Memory B cell (primary cell): ENCODE measurements at regions not wholly inside any gene's neighbourhood (a gene's known extent, or its start where the extent isn't known, plus 50 kb on each side); places are given as distances from the start of the nearest gene placed in this dataset.

Experiments
- ATAC-seq: fragments of 150-1000 bp; cut with Tn5 transposase; 2 replicates; pipeline ENCODE4 v1.10.0; 2021; ENCODE audit warnings: low read depth, mild to moderate bottlenecking, moderate library complexity
- DNase-seq, 2 donors: peaks; one replicate each; pipeline ENCODE4 v3.0.0; 2022; ENCODE audit warnings: low spot score in 2 of 2
- H3K27ac Mint-ChIP-seq: one replicate; pipeline ENCODE4 v1.8.0; 2022; ENCODE audit warnings: mild to moderate bottlenecking, moderate library complexity, mixed read lengths
- H3K27me3 Mint-ChIP-seq: one replicate; pipeline ENCODE4 v1.8.0; 2022; ENCODE audit warnings: mixed read lengths
- H3K36me3 Mint-ChIP-seq: one replicate; pipeline ENCODE4 v1.8.0; 2022; ENCODE audit warnings: mild to moderate bottlenecking, mixed read lengths
- H3K4me1 Mint-ChIP-seq: one replicate; pipeline ENCODE4 v1.8.0; 2022; ENCODE audit warnings: mixed read lengths
- H3K4me3 Mint-ChIP-seq: one replicate; pipeline ENCODE4 v1.8.0; 2022; ENCODE audit warnings: mild to moderate bottlenecking, moderate library complexity, mixed read lengths
- H3K9me3 Mint-ChIP-seq: one replicate; pipeline ENCODE4 v1.8.0; 2022; ENCODE audit warnings: mixed read lengths

DNA sequence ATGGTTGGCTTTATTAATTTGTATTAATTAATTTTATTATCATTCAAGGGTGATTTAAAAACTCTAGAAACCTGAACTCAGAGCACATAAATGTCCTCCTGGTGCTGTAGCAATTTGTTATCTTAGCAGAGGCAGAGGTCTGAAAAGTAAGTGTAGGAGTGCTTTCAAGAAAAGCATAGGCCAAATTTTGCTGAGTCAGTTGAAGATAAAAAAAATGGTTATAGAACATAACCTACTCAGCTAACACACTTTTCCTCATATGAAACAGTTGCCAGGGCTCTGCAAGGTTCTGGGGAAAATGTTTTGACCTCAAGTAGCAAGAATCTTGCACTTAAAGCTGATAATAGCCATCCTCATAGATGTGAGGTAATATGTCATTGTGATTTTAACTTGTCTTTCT lies 53.5 kb upstream of the CHODL start:
- H3K4me1 Mint-ChIP-seq, result no peaks in the 10 kb centered on the region
- peaks cover 5% of the 10 kb centered on the region for H3K9me3 Mint-ChIP-seq
- H3K27me3 Mint-ChIP-seq, result no peaks in the 10 kb centered on the region
- ATAC-seq, result no peak
- H3K36me3 Mint-ChIP-seq, result no peaks in the 10 kb centered on the region
- H3K4me3 Mint-ChIP-seq, result no peak overlapping the region
- no peak overlapping the region for H3K27ac Mint-ChIP-seq
- DNase-seq, result no peak

DNA sequence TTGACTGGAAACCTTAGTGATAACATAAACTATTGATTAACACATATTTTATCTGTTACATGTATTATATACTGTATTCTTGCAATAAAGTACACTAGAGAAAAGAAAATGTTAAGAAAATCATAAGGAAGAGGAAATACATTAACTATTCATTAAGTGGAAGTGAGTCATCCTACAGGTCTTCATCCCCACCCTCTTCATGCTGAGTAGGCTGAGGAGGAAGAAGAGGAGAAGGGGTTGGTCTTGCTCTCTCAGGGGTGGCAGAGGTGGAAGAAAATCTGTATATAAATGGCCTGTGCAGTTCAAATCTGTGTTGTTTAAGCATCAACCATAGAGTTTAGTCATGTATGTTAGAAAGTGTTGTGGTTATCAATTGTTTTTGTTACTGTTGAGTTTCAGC lies 66.1 kb upstream of the CHODL start:
- H3K4me3 Mint-ChIP-seq, result no peak overlapping the region
- H3K27ac Mint-ChIP-seq, result no peak overlapping the region
- ATAC-seq, result no peak
- no peaks in the 10 kb centered on the region for H3K4me1 Mint-ChIP-seq
- peaks cover 2% of the 10 kb centered on the region for H3K36me3 Mint-ChIP-seq
- DNase-seq, result no peak
- H3K27me3 Mint-ChIP-seq, result no peaks in the 10 kb centered on the region
- peaks cover 5% of the 10 kb centered on the region for H3K9me3 Mint-ChIP-seq

DNA sequence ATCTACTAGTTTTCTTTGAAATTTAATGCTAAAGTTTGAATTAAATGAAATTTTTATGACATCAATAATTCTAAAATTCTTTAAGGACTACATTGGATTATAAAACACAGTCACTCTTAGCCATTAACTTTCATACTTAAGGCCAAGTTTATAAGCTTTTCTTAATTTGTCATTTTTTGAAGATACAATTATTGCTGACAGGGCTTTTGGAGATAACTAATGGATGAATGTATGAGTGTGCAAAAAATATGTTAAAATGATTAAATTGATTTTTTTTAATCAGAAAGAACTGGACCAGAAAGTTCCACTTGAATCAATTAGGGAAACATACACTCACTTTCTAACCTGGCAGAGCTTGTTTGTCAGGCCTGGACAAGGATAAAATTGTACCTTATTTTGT lies 70.3 kb upstream of the CHODL start:
- Mint-ChIP-seq H3K36me3 (no peaks in the 10 kb centered on the region), H3K4me3 (no peak overlapping the region)

DNA sequence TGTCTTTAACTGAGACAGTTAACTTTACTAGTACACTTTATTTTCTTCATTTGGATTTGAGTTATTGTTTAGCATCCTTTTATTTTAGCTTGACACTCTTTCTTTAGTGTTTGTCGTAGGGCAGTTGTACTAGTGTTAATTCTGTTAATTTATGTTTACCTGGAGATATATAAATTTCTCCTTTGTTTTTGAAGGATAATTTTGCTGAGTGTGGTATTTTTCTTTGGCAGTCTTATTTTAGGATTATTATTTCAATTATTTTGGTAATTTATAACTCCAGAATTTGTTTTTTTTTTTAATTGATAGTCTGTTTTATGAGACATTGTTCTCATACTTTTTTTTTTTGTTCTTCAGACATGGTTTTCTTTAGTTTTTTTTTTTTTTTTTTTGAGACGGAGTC lies 73.8 kb upstream of the CHODL start:
- Mint-ChIP-seq H3K36me3 (no peaks in the 10 kb centered on the region), H3K4me3 (no peak overlapping the region), H3K27ac (no peak overlapping the region), H3K9me3 (peaks cover 1% of the 10 kb centered on the region), H3K27me3 (no peaks in the 10 kb centered on the region), H3K4me1 (no peaks in the 10 kb centered on the region)
- ATAC-seq (no peak), DNase-seq (no peak)

More for the DNA sequence above, 70.3 kb upstream of the CHODL start:
- H3K27ac Mint-ChIP-seq, result no peak overlapping the region
- no peaks in the 10 kb centered on the region for H3K27me3 Mint-ChIP-seq
- H3K4me1 Mint-ChIP-seq, result no peaks in the 10 kb centered on the region
- ATAC-seq (no peak), DNase-seq (no peak)
- peaks cover 1% of the 10 kb centered on the region for H3K9me3 Mint-ChIP-seq

DNA sequence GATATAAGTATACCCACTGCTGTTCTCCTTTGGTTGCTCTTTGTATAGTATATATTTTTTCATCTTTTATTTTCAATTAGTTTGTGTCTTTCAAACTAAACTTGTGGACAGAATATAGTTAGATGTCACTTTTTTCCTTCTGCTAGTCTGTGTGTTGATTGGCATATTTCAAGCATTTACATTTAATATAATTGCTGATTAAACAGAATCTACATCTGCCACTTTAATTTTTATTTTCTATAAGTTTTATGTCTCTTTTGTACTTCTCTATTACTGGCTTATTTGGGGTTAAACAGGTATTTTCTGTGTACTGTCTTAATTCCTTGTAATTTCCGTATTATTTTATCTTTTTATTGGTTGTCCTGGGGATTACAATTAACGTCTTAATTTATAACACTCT lies 74.4 kb upstream of the CHODL start:
- Mint-ChIP-seq H3K27ac (no peak overlapping the region), H3K27me3 (no peaks in the 10 kb centered on the region), H3K4me3 (no peak overlapping the region), H3K36me3 (no peaks in the 10 kb centered on the region), H3K9me3 (peaks cover 1% of the 10 kb centered on the region), H3K4me1 (no peaks in the 10 kb centered on the region)
- ATAC-seq (no peak), DNase-seq (no peak)

DNA sequence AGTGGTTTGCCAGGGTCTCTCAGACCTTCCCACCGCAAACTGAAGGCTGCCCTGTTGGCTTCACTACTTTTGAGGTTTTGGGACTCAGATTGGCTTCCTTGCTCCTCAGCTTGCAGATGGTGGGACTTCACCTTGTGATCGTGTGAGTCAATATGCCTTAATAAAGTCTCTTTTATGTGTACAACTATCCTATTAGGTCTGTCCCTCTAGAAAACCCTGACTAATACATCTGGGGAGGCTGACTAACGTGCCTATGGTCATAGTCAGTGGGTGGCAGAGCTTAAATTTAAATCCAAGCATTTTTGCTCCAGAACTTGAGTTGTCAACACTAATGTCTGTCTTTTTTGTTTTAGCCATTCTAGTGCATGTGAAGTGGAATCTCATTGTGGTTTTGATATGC lies 76.5 kb upstream of the CHODL start:
- Mint-ChIP-seq H3K4me3 (no peak overlapping the region), H3K4me1 (no peaks in the 10 kb centered on the region), H3K36me3 (no peaks in the 10 kb centered on the region), H3K27me3 (no peaks in the 10 kb centered on the region), H3K27ac (no peak overlapping the region), H3K9me3 (peaks cover 1% of the 10 kb centered on the region)
- DNase-seq, result no peak
- no peak for ATAC-seq

DNA sequence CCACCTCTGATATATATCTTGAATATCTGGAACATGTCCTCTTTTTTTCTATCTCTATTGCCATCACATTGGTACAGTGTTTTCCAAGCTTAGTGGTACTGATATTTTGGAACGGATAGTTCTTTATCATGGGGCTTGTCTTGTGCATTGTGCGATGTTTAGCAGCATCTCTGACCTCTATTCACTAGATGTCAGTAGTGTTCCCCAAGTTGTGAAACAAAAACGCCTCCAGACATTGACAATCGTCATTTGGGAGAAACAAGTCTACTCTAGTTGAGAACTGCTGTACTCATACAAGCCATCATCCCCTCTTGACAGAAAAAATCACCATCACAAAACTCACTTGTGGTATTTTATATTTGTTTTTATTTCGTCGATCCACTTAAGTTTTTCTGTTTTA lies 79.7 kb upstream of the CHODL start:
- no peak for DNase-seq
- no peak overlapping the region for H3K4me3 Mint-ChIP-seq
- peaks cover 2% of the 10 kb centered on the region for H3K9me3 Mint-ChIP-seq
- no peaks in the 10 kb centered on the region for H3K27me3 Mint-ChIP-seq
- H3K27ac Mint-ChIP-seq, result no peak overlapping the region
- H3K4me1 Mint-ChIP-seq, result no peaks in the 10 kb centered on the region
- H3K36me3 Mint-ChIP-seq, result no peaks in the 10 kb centered on the region
- ATAC-seq, result no peak

DNA sequence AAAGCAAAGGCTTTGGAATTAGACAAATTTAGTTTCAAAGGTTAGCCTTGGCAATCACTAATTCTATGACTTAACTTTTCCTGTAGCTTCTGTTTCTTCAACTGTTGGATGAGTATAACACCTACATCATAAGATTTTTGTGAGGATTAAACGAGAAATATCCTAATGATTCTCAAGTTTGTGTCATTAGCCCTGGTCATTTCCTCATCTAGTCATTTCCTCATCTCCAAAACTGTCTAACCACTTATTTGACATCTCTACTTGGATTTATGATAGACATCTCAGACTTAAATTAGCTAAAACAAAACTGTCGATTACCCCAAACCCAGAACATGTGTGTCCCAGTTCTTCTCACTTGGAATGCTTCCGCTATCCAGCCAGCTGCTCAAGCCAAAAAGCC lies 80.2 kb upstream of the CHODL start:
- H3K4me1 Mint-ChIP-seq, result no peaks in the 10 kb centered on the region
- ATAC-seq (no peak), DNase-seq (no peak)
- no peak overlapping the region for H3K4me3 Mint-ChIP-seq
- no peaks in the 10 kb centered on the region for H3K27me3 Mint-ChIP-seq
- H3K9me3 Mint-ChIP-seq, result peaks cover 2% of the 10 kb centered on the region
- no peaks in the 10 kb centered on the region for H3K36me3 Mint-ChIP-seq
- no peak overlapping the region for H3K27ac Mint-ChIP-seq

DNA sequence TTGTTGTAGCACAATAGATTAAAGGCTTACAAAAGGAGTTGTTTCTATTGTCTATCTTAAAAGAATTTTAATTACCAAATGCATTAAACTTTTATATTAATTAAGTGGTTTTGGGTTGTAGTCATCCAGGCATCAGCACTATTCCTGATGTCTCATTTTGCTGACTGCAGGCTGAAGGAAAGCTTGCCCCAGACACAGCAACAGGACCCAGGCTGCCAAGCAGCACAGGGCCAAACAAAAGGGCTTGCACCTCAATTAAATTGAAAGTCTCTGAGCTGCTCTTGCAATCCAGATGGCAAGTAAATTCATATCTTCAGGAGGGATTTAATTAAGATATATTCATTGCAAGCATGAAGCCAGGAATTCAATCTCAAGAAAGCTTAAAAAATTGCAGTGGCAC lies 80.7 kb upstream of the CHODL start:
- Mint-ChIP-seq H3K27me3 (no peaks in the 10 kb centered on the region), H3K4me1 (no peaks in the 10 kb centered on the region), H3K4me3 (no peak overlapping the region), H3K27ac (no peak overlapping the region), H3K9me3 (peaks cover 2% of the 10 kb centered on the region), H3K36me3 (no peaks in the 10 kb centered on the region)
- DNase-seq (no peak), ATAC-seq (no peak)

DNA sequence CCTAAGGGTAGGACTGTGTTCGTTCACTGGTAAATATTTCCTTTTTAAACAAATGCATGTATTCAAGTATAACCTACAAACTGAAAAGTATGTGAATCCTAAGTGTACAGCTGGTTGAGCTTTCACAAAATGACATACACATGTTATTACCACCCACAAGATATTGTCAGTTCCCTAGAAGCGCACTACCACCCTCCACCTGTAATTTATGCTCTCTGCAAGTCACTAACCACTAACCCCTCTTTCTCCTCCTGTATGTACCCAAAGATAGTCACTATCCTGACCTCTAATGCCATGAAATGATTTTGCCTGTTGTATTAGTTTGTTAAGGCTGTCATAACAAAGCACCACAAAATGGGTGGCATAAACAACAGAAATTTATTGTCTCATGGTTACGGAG lies 82.8 kb upstream of the CHODL start:
- Mint-ChIP-seq H3K36me3 (no peaks in the 10 kb centered on the region), H3K4me3 (no peak overlapping the region), H3K27me3 (no peaks in the 10 kb centered on the region), H3K27ac (no peak overlapping the region), H3K4me1 (no peaks in the 10 kb centered on the region), H3K9me3 (peaks cover 2% of the 10 kb centered on the region)
- no peak for DNase-seq
- ATAC-seq, result no peak

DNA sequence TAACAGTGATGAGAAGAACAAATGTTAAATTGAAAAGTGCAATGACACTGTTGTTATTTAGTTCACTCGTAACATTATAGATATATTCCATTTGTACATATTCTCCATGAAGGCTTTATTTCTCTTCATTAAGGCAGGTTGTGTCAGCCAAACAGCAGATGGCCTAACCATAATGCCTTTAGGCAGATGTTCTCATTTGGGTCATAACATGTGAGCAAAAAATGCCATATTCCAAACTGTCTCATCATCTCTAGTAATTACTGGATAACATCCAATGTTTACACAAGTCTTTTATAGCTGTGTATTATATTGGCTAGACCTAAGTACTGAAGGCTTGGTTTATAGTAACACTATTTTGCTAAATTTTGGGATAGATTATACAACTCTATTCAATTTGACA lies 87.2 kb upstream of the CHODL start:
- Mint-ChIP-seq H3K36me3 (no peaks in the 10 kb centered on the region), H3K4me3 (no peak overlapping the region), H3K27ac (no peak overlapping the region), H3K9me3 (peaks cover 2% of the 10 kb centered on the region), H3K4me1 (no peaks in the 10 kb centered on the region), H3K27me3 (no peaks in the 10 kb centered on the region)
- DNase-seq (no peak), ATAC-seq (no peak)

DNA sequence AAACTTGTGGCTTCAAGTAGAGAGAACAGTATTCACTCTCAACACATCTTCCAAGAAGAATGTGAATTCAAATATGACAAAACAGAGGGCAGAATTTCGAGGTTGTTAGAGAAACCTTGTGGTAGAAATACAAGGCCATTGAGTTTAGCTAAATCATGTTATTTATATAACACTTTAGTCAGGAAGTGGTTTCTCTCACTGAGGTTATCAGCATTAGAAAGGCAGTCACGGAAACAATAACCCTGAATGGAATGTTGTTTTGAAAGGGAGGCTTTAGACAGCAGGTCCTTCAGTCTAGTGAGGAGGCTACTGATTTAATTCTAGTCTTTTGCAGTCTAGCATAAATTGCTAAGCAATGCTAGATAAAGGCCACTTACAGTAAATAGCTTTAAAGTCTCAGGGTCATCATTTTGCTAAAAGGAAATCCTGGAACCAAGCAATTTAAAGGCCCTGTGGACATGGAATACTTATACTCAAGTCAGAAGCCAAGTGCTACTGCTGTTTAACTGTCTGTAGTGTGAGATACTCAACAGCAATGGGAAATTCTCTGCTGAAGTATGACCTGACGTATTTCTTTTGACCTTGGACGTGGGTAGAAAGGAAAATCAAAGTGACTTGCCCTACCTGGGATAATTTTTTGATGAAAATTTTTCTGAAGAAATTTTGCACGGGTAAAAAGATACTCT lies 89.0 kb upstream of the CHODL start:
- Mint-ChIP-seq H3K27ac (no peak overlapping the region), H3K36me3 (no peaks in the 10 kb centered on the region), H3K27me3 (no peaks in the 10 kb centered on the region), H3K4me3 (no peak overlapping the region), H3K4me1 (no peaks in the 10 kb centered on the region), H3K9me3 (no peaks in the 10 kb centered on the region)
- no peak for DNase-seq
- ATAC-seq, result no peak

DNA sequence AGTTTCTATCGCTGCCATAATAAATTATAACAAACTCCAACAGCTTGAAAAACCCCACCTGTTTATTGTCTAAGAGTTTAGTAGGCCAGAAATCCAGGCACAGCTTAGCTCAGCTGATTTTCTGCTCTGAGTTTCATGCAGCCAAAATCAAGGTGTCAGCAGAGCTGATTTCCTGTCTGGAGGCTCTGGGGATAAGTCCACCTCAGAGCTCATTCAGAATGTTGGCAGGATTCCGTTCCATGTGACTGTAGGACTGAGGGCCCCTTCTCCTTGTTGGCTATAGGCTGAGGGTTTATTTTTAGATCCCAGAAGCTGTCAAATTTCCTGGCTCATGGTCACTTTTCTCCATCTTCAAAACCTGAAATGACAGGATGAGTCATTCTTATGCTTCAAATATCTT lies 91.6 kb upstream of the CHODL start:
- ATAC-seq (no peak), DNase-seq (no peak)
- no peaks in the 10 kb centered on the region for H3K9me3 Mint-ChIP-seq
- H3K36me3 Mint-ChIP-seq, result no peaks in the 10 kb centered on the region
- no peak overlapping the region for H3K27ac Mint-ChIP-seq
- H3K27me3 Mint-ChIP-seq, result no peaks in the 10 kb centered on the region
- no peaks in the 10 kb centered on the region for H3K4me1 Mint-ChIP-seq
- no peak overlapping the region for H3K4me3 Mint-ChIP-seq

DNA sequence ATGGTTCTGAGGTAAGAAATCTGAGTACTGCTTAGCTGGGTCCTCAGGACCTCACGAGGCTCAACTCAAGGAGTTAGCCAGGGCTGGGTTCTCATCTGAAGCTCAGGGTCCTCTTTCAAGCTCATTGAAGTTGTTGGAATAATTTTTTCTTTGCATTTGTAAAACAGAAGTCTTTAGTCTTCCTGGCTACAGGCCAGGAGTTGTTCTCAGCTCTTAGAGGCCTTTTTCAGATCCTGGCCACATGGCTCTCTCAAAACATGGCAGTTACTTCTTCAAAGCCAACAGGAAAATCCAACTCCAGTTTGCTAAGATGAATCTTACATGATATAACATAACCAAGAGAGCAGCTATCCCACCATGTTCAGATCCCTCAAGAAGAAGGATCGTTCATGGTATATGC lies 92.3 kb upstream of the CHODL start:
- H3K27ac Mint-ChIP-seq, result no peak overlapping the region
- no peaks in the 10 kb centered on the region for H3K27me3 Mint-ChIP-seq
- no peaks in the 10 kb centered on the region for H3K9me3 Mint-ChIP-seq
- no peaks in the 10 kb centered on the region for H3K36me3 Mint-ChIP-seq
- ATAC-seq (no peak), DNase-seq (no peak)
- H3K4me3 Mint-ChIP-seq, result no peak overlapping the region
- no peaks in the 10 kb centered on the region for H3K4me1 Mint-ChIP-seq

DNA sequence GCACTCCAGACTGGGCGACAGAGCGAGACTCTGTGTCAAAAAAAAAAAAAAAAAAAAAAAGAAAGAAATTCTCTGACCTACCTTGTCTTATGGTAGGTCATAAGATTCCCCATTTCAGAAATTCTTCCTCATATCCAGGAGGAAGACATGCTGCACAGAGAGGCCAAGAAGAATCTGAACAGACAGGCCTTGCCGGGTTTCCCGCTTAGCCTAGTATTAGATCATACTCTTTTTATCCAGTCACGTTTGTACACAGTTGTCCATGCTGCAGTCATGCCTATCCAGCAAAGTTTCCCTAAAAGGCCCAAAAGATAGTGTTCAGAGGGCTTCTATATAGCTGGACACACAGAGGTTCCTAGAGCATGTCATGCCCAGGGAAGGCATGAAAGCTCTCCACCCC lies 93.6 kb upstream of the CHODL start:
- H3K27me3 Mint-ChIP-seq, result no peaks in the 10 kb centered on the region
- H3K36me3 Mint-ChIP-seq, result no peaks in the 10 kb centered on the region
- peaks cover 3% of the 10 kb centered on the region for H3K9me3 Mint-ChIP-seq
- no peak overlapping the region for H3K4me3 Mint-ChIP-seq
- H3K4me1 Mint-ChIP-seq, result no peaks in the 10 kb centered on the region
- no peak overlapping the region for H3K27ac Mint-ChIP-seq
- DNase-seq (no peak), ATAC-seq (no peak)
